Nephron (organoid): ENCODE measurements at regions not wholly inside any gene's neighbourhood (a gene's known extent, or its start where the extent isn't known, plus 50 kb on each side); places are given as distances from the start of the nearest gene placed in this dataset.

Experiments
- H3K27ac Mint-ChIP-seq, 3 experiments: 2 replicates each; pipeline ENCODE4 v1.8.0; 2020; ENCODE audit warnings: mixed read lengths in 3 of 3, mild to moderate bottlenecking in 2 of 3, moderate library complexity in 1 of 3
- H3K27me3 Mint-ChIP-seq: 2 replicates; pipeline ENCODE4 v1.8.0; 2021; ENCODE audit warnings: low read depth, mild to moderate bottlenecking, moderate library complexity, mixed read lengths
- H3K36me3 Mint-ChIP-seq: 2 replicates; pipeline ENCODE4 v1.8.0; 2020; ENCODE audit warnings: low read depth, mixed read lengths
- H3K4me1 Mint-ChIP-seq: 2 replicates; pipeline ENCODE4 v1.8.0; 2020; ENCODE audit warnings: mixed read lengths
- H3K4me3 Mint-ChIP-seq, 3 experiments: 2 replicates each; pipeline ENCODE4 v1.8.0; 2020; ENCODE audit warnings: mild to moderate bottlenecking in 3 of 3, mixed read lengths in 3 of 3, moderate library complexity in 2 of 3
- H3K9me3 Mint-ChIP-seq: 2 replicates; pipeline ENCODE4 v1.8.0; 2020; ENCODE audit warnings: mixed read lengths
- TF ChIP-seq, protein P1 (sequence below), 3 experiments: fragments of 200-600 bp; sonication (generic); IDR thresholded peaks; one replicate each; pipeline ENCODE4 v1.5.0; 2021; ENCODE audit warnings: antibody characterized with exemption in 3 of 3; ENCODE audit not compliant: unreplicated experiment in 3 of 3

- TF ChIP-seq, protein P1, sequence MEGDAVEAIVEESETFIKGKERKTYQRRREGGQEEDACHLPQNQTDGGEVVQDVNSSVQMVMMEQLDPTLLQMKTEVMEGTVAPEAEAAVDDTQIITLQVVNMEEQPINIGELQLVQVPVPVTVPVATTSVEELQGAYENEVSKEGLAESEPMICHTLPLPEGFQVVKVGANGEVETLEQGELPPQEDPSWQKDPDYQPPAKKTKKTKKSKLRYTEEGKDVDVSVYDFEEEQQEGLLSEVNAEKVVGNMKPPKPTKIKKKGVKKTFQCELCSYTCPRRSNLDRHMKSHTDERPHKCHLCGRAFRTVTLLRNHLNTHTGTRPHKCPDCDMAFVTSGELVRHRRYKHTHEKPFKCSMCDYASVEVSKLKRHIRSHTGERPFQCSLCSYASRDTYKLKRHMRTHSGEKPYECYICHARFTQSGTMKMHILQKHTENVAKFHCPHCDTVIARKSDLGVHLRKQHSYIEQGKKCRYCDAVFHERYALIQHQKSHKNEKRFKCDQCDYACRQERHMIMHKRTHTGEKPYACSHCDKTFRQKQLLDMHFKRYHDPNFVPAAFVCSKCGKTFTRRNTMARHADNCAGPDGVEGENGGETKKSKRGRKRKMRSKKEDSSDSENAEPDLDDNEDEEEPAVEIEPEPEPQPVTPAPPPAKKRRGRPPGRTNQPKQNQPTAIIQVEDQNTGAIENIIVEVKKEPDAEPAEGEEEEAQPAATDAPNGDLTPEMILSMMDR (IDR thresholded peaks at IDR 0.05; ENCODE audit: unreplicated experiment in 3 of 3): no peak
- Mint-ChIP-seq H3K4me1 (no peaks in the 10 kb centered on the region), H3K27ac (no peak overlapping the region), H3K27me3 (no peaks in the 10 kb centered on the region), H3K36me3 (no peaks in the 10 kb centered on the region), H3K4me3 (no peak overlapping the region), H3K9me3 (no peaks in the 10 kb centered on the region)
Observed at GRCh38 chr20:6908673-6909072, 141.2 kb downstream of the BMP2 start.

DNA sequence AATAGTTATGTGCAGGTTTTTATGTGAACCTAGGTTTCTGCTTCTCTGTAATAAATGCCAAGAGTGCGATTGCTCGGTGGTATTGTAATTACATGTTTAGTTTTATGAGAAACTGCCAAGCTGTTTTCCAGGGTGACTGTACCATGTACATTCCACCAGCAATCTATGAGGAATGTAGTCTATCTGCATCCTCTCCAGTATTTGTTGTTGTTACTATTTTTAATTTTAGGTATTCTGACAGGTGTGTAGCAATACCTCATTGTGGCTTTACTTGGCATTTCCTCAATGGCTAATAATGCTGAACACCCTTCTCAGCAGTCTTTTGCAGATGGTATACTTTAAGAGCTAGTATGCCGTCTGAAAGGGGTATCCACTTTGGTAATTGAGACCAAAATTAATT, 142.1 kb downstream of the BMP2 start:
- H3K4me3 Mint-ChIP-seq: no peak overlapping the region
- no peaks in the 10 kb centered on the region for H3K36me3 Mint-ChIP-seq
- TF ChIP-seq, protein P1 (IDR thresholded peaks at IDR 0.05; ENCODE audit: unreplicated experiment in 3 of 3): no peak
- H3K27me3 Mint-ChIP-seq: no peaks in the 10 kb centered on the region
- no peaks in the 10 kb centered on the region for H3K4me1 Mint-ChIP-seq
- no peaks in the 10 kb centered on the region for H3K9me3 Mint-ChIP-seq
- no peak overlapping the region for H3K27ac Mint-ChIP-seq

DNA sequence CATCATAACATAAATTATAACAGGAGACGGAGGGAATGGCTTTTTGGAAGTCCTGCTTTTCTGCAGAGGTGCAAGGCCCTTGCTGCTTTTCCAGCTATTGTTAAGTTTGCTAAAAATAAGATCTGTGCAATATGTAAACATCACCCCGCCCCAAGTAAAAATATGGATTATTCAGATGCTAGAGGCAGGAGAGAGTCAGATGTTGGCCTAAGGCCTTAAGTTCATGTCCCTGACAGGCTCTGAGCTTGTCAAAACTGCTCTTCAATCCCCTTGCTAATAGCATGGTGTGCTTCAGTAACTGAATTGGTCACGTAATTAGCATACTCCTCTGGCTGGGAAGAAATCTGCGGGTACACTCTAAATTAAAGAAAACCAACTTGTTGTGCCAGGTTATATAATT, 147.5 kb downstream of the BMP2 start:
- H3K36me3 Mint-ChIP-seq: no peaks in the 10 kb centered on the region
- no peak overlapping the region for H3K27ac Mint-ChIP-seq
- H3K27me3 Mint-ChIP-seq: no peaks in the 10 kb centered on the region
- H3K4me1 Mint-ChIP-seq: no peaks in the 10 kb centered on the region
- TF ChIP-seq, protein P1 (IDR thresholded peaks at IDR 0.05; ENCODE audit: unreplicated experiment in 3 of 3): no peak
- H3K4me3 Mint-ChIP-seq: no peak overlapping the region
- no peaks in the 10 kb centered on the region for H3K9me3 Mint-ChIP-seq

- Mint-ChIP-seq H3K4me1 (no peaks in the 10 kb centered on the region), H3K4me3 (no peak overlapping the region), H3K27ac (no peak overlapping the region), H3K9me3 (no peaks in the 10 kb centered on the region), H3K27me3 (no peaks in the 10 kb centered on the region), H3K36me3 (no peaks in the 10 kb centered on the region)
- TF ChIP-seq, protein P1 (IDR thresholded peaks at IDR 0.05; ENCODE audit: unreplicated experiment in 3 of 3): no peak
Observed at GRCh38 chr20:6916938-6917337, 149.5 kb downstream of the BMP2 start.

DNA sequence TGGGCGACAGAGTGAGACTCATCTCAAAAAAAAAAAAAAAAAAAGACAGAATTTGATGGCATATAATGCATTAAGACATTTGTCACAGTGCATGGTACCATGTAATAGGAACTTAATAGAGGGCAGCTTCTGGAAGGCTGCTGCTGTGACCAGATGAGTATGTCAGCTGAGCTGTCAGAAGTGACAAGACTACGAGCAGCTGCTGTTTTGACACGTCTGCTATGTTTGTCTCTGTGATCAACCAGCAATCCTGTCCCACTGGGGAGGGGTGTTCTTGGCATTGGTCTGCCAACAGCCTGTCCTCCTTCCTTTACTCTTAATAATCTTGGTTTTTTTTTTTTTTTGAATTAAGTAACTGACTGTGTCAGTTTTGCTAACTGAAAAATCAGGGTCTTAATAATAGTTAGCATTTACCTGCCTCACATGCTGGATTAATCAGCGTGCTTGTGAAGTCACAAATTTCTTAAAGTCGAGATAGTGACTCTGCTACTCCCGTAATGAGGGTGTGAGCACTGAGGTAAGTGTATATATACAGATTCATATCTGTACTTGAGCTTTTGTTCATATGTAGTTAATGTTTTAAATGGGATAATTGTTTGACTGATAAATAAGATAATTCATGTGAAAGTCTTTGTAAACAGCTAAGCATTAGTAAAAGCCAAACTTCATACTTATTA, 152.4 kb downstream of the BMP2 start:
- H3K4me3 Mint-ChIP-seq: no peak overlapping the region
- H3K27ac Mint-ChIP-seq: no peak overlapping the region
- H3K4me1 Mint-ChIP-seq: peaks cover 6% of the 10 kb centered on the region
- H3K9me3 Mint-ChIP-seq: no peaks in the 10 kb centered on the region
- no peaks in the 10 kb centered on the region for H3K36me3 Mint-ChIP-seq
- TF ChIP-seq, protein P1 (IDR thresholded peaks at IDR 0.05; ENCODE audit: unreplicated experiment in 3 of 3): no peak
- no peaks in the 10 kb centered on the region for H3K27me3 Mint-ChIP-seq

- no peak overlapping the region for H3K27ac Mint-ChIP-seq
- H3K27me3 Mint-ChIP-seq: no peaks in the 10 kb centered on the region
- H3K9me3 Mint-ChIP-seq: no peaks in the 10 kb centered on the region
- peaks cover 13% of the 10 kb centered on the region for H3K4me1 Mint-ChIP-seq
- TF ChIP-seq, protein P1 (IDR thresholded peaks at IDR 0.05; ENCODE audit: unreplicated experiment in 3 of 3): no peak
- no peak overlapping the region for H3K4me3 Mint-ChIP-seq
- H3K36me3 Mint-ChIP-seq: no peaks in the 10 kb centered on the region
Observed at GRCh38 chr20:6920991-6921613, 153.6 kb downstream of the BMP2 start.
